ENCODE measurements at regions not wholly inside any gene's neighbourhood (a gene's known extent, or its start where the extent isn't known, plus 50 kb on each side); places are given as distances from the start of the nearest gene placed in this dataset.
"Not testable (repeated sequence)": the region's sequence is repeated elsewhere in the genome, so short reads cannot be mapped to it uniquely, and the experiment has no call there.

GRCh38 chr4:189235599-189235998 is 705.1 kb upstream of the FRG1 start:
- Histone ChIP-seq H3K36me3 (ENCODE audit: control insufficient read depth, low read length) (no peaks in the 10 kb centered on the region), H3K4me3 (ENCODE audit: low read length) (no peak overlapping the region), H3K27ac (ENCODE audit: low read depth, low read length) (no peak overlapping the region), H3K9me3 (ENCODE audit: control insufficient read depth, insufficient read depth, low read length) (peaks cover 6% of the 10 kb centered on the region; the same call in 1 of the 2 replicates), H3K79me2 (ENCODE audit: control insufficient read depth, low read length) (no peaks in the 10 kb centered on the region), H4K20me1 (ENCODE audit: control insufficient read depth, insufficient read depth, low read depth, low read length) (no peaks in the 10 kb centered on the region), H3K4me2 (ENCODE audit: low read length) (no peak overlapping the region), H3F3A (ENCODE audit: control insufficient read depth, insufficient read depth) (no peaks in the 10 kb centered on the region), H3K4me1 (ENCODE audit: control insufficient read depth, low read length) (no peaks in the 10 kb centered on the region), H3K9me2 (replicated peaks; ENCODE audit: control insufficient read depth, low read length) (no peaks in the 10 kb centered on the region), H3K27me3 (ENCODE audit: control insufficient read depth, low read length) (no peaks in the 10 kb centered on the region)
- no peak for TF ChIP-seq CTCF (IDR thresholded peaks at IDR 0.05; ENCODE audit: low read depth, low read length, poor library complexity, severe bottlenecking)
- no peak for TF ChIP-seq EZH2phosphoT487 (IDR thresholded peaks at IDR 0.05; ENCODE audit: borderline replicate concordance, low read length)

GRCh38 chr4:189236321-189236720 is 704.4 kb upstream of the FRG1 start:
- H4K20me1 ChIP-seq (ENCODE audit: control insufficient read depth, insufficient read depth, low read depth, low read length); H3K27me3 ChIP-seq (ENCODE audit: control insufficient read depth, low read length); H3K4me3 ChIP-seq (ENCODE audit: low read length): not testable (repeated sequence)

GRCh38 chr4:189237340-189237739 is 703.3 kb upstream of the FRG1 start:
- no peak overlapping the region for H3K4me2 ChIP-seq (ENCODE audit: low read length)
- H3F3A ChIP-seq (ENCODE audit: control insufficient read depth, insufficient read depth) = no peaks in the 10 kb centered on the region
- no peak for TF ChIP-seq EZH2phosphoT487 (IDR thresholded peaks at IDR 0.05; ENCODE audit: borderline replicate concordance, low read length)
- no peak for TF ChIP-seq CTCF (IDR thresholded peaks at IDR 0.05; ENCODE audit: low read depth, low read length, poor library complexity, severe bottlenecking)
- H4K20me1 ChIP-seq (ENCODE audit: control insufficient read depth, insufficient read depth, low read depth, low read length) = no peaks in the 10 kb centered on the region
- H3K4me3 ChIP-seq (ENCODE audit: low read length) = no peak overlapping the region
- no peaks in the 10 kb centered on the region for H3K9me2 ChIP-seq (replicated peaks; ENCODE audit: control insufficient read depth, low read length)
- peaks cover 6% of the 10 kb centered on the region; the same call in 1 of the 2 replicates for H3K9me3 ChIP-seq (ENCODE audit: control insufficient read depth, insufficient read depth, low read length)
- H3K36me3 ChIP-seq (ENCODE audit: control insufficient read depth, low read length) = no peaks in the 10 kb centered on the region
- no peak overlapping the region for H3K27ac ChIP-seq (ENCODE audit: low read depth, low read length)
- H3K4me1 ChIP-seq (ENCODE audit: control insufficient read depth, low read length) = no peaks in the 10 kb centered on the region
- H3K27me3 ChIP-seq (ENCODE audit: control insufficient read depth, low read length) = no peaks in the 10 kb centered on the region
- H3K79me2 ChIP-seq (ENCODE audit: control insufficient read depth, low read length) = no peaks in the 10 kb centered on the region

More at GRCh38 chr4:189236321-189236720, 704.4 kb upstream of the FRG1 start:
- not testable (repeated sequence) for H3K4me2 ChIP-seq (ENCODE audit: low read length); H3K27ac ChIP-seq (ENCODE audit: low read depth, low read length); H3K9me2 ChIP-seq (replicated peaks; ENCODE audit: control insufficient read depth, low read length); H3K4me1 ChIP-seq (ENCODE audit: control insufficient read depth, low read length); H3K79me2 ChIP-seq (ENCODE audit: control insufficient read depth, low read length); H3F3A ChIP-seq (ENCODE audit: control insufficient read depth, insufficient read depth); H3K36me3 ChIP-seq (ENCODE audit: control insufficient read depth, low read length); H3K9me3 ChIP-seq (ENCODE audit: control insufficient read depth, insufficient read depth, low read length)

GRCh38 chr4:189255636-189256035 is 685.0 kb upstream of the FRG1 start:
- no peaks in the 10 kb centered on the region for H3K4me1 ChIP-seq (ENCODE audit: control insufficient read depth, low read length)
- no peaks in the 10 kb centered on the region for H3K9me2 ChIP-seq (replicated peaks; ENCODE audit: control insufficient read depth, low read length)
- H3K9me3 ChIP-seq (ENCODE audit: control insufficient read depth, insufficient read depth, low read length) = no peaks in the 10 kb centered on the region
- H3K27me3 ChIP-seq (ENCODE audit: control insufficient read depth, low read length) = no peaks in the 10 kb centered on the region
- H4K20me1 ChIP-seq (ENCODE audit: control insufficient read depth, insufficient read depth, low read depth, low read length) = no peaks in the 10 kb centered on the region
- H3K79me2 ChIP-seq (ENCODE audit: control insufficient read depth, low read length) = no peaks in the 10 kb centered on the region
- H3K27ac ChIP-seq (ENCODE audit: low read depth, low read length) = no peak overlapping the region
- H3K4me3 ChIP-seq (ENCODE audit: low read length) = no peak overlapping the region
- no peaks in the 10 kb centered on the region for H3K36me3 ChIP-seq (ENCODE audit: control insufficient read depth, low read length)
- no peaks in the 10 kb centered on the region for H3F3A ChIP-seq (ENCODE audit: control insufficient read depth, insufficient read depth)
- H3K4me2 ChIP-seq (ENCODE audit: low read length) = no peak overlapping the region
- TF ChIP-seq EZH2phosphoT487 (IDR thresholded peaks at IDR 0.05; ENCODE audit: borderline replicate concordance, low read length) = no peak
- no peak for TF ChIP-seq CTCF (IDR thresholded peaks at IDR 0.05; ENCODE audit: low read depth, low read length, poor library complexity, severe bottlenecking)

Measured in DOHH2 (cell line).